NCI-H1105 (cell line): ENCODE measurements at regions not wholly inside any gene's neighbourhood (a gene's known extent, or its start where the extent isn't known, plus 50 kb on each side); places are given as distances from the start of the nearest gene placed in this dataset.

Experiments used
- DNase-seq: peaks from one replicate; lab custom pipeline; 2025; lab: John Stamatoyannopoulos, UW

DNA sequence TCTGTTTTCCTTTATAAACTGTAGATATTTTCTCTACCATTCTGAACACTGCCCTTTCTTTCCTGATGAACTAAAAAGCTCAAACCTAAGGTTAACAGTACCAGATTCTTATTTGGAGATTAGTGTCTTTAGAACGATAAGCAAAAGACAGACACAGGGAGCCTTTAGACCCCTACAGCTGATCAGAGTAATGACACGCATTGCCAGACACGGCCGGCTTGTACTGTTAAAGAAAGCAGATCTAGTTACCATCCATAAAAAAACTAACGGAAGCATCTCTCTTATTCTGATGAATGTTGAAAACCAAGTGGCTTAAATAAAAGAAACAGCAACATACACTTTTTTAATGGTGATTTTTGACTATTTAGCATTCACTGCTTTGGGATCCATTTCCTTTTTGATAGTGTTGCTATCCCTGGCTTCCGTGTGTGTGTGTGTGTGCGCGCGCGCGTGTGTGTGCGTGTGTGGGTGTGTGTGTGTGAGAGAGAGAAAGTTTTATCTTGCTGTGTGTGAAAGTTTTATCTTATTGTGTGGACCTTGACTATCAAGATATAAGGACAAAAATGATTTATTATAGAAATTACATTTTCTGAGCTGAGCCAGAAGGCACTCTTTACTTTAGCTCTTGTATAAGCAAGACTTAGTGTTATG lies 95.6 kb upstream of the SLC35B3 start:
- DNase-seq = no peak

DNA sequence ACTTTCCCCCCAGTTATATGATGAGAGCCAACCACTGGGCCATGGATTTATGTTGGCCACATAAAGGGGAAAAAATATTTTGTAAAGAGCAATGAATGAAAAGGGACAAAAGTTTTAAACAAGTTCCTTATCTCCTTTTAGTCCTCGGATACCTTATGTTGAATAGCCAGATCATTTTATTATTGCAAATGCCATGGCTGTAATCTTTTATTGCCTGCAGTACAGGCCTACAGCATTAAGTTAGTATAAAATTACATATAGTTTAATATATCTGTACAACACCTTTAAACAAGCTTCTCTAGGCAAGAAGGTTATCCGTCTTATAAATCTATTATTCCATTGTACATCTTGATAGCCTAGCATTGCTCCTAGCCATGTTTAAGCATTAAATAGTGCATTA lies 93.9 kb upstream of the SLC35B3 start:
- DNase-seq = no peak

DNA sequence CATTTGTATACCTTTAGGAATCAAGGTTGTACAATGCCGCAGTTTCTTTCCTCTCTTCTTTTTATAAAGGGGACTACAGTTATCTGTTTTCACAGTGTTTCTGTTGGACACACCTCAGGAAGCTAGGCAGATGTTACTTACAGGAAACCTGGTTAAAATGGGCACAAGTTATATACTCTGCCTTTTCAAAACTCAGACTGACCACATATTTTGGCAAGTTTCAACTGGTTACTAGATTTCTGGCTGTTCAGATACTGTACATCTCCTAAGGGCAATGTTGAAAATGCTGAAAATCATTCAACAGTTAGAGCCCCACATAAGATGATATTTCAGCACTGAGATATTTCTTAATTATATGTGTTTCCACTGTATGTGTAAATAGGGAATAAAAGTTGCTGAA lies 92.5 kb upstream of the SLC35B3 start:
- DNase-seq = no peak

DNA sequence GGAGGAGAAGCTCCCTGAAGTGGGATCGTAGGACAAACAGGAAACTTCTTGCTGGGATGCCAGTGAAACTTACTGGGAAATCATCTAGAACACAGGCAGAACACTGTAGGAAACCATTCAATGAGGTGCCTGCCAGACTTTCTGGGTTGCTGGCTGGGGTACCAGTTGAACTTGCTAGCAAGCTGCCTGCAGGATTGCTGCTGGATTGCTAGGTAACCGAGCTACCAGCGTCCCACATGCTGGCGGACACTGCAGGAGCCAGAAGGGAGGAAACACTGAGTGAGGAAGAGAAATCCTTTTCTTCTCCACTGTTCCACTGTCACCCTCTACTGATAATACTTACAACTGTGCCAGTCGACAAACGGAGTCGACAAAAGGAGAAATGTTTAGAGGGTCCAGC lies 91.3 kb upstream of the SLC35B3 start:
- no peak for DNase-seq

DNA sequence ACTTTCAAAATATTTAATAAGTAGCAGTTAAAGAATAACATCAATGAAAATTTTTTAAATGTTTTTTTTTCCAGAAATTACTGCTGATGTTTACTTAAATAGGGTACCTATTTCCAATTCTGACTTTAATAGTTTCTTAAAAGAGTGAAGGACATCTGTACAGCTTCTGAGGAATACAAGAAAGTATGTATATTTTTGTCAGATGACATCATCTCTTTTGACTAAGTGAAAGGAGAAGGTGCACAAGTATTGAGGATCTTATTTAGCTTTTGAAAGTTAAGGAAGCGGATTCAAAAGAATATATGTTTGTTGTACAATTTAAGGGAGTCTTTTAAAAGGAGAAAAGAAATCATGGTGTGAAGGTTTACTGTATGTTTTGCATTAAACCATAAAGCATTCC lies 90.0 kb upstream of the SLC35B3 start:
- DNase-seq = no peak

DNA sequence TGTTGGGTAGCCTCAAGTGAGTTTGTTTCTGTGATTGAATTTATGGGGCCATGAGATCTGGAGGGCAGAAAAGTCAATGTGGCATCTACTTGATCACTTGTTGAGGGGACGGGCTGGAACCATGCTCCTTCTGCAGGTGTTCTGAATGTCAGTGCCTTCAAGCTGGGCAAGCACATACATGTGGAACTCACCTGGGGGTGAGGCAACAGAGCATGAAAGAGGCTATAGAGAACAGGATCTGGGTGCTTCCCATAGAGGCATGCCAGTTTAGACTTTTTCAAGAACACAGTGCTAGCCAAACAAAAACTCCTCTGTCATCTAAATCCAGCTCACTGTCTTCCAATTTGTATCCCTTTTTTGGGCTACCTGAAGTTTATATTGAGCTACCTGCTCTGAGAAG lies 77.8 kb upstream of the SLC35B3 start:
- DNase-seq = no peak

DNA sequence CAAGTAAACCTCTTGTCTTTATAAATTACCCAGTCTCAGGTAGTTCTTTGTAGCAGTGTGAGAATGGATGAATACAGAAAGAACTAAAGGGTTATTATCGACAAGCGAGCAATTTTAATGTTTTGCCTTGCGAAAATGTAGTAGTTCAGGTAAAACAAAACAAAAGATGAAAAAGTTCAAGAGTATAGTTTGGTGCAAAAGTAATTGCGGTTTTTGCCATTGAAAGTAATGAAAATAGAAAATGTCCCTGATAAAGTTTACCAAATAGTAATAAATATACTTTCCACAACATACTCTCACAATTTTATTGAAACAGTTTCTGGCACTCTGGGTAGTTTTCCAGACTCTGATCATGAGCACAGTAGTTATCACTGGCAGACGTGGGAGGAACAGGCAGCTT lies 71.9 kb upstream of the SLC35B3 start:
- DNase-seq = no peak

DNA sequence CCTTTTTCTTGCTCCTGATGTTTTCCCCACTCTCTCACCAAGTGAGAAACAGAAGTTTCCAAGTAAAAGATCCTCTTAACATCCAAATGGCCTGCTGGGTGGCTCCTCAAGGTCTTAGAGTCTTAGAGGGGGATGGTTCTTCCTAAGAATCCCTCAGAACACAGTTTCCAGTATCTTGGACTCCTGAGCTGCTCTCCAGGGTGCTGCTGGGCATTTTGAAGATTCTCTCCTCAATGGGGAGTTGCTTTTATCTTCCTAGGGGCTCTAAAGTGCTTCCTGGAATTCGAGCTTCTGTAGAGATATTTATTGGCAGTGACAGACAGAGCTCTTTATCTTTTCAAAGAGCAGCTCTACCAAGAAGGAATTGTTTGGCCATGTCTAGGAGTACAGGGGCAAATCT lies 70.8 kb upstream of the SLC35B3 start:
- DNase-seq = no peak

DNA sequence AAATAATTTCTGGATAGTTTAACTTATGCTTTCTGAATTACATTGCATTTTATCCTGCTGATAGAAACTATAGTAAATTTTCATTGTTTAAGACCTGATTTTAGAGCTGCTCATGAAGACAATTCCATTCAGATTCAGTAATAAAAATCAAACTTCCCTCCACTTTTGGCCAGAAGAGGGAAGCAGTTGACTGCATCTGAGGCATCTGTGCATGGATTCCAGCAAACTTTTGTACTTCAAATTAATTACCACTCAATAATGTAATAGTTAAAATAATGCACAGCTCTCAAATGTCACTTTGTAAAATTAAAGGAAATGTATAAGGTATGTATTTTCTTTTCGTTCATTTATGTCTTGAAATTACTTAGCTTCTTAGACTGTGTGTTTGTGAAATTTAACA lies 64.2 kb upstream of the SLC35B3 start:
- peak; percentile 16 for DNase-seq

DNA sequence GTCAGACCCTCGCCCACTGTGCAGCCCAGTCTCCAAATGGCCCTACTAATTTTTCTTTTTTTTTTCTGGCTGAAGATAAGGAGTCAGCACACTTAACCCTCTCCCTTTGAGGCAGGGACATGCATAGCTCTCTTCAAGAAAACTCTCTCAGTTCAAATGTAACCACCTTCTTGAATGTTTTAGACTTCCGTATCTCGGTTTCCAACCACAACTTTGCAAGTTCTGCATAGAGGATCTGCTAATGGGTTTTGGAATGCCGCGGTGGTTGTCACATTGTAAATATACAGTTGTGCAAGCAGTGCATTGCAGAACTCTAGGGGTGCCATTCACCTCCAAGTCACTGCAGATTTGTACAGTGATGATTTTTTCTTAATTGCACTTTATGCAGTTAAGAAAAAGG lies 59.4 kb upstream of the SLC35B3 start:
- no peak for DNase-seq

DNA sequence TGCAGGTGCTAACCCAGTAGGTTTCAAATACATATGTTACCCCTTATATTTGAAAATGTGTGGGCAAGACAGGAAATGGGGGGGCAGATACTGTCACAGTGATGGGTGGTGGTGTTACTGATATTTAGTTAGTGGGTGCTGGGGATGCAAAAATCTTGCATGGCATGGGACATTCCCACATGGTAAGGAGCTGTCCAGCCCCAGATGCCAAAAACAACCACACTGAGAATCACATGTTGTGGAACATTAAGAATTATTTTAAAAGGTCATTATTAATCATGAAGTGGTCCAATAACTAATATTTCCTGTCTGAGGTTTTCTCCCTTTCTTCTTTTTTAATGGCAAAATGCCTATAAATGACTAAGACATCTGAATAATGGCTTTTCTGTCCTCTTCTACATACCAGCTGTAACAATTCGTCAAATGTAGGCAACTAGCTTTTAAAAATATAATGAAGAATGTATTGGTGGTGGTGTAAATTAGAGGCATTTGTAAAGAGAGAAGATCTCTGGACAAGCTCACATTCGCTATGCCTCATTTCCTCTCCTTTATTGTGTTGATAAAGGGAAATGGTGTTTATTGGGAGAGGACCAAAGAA lies 57.3 kb upstream of the SLC35B3 start:
- DNase-seq = no peak
